Activated CD4-positive, alpha-beta T cell treated with anti-CD3 and anti-CD28 coated beads, Interleukin-2, Interleukin-6, amounts not matched to agents 100 ng/mL and 50 ng/mL, durations not matched to agents 16 hours and 8 hours (primary cell): ENCODE measurements at regions not wholly inside any gene's neighbourhood (a gene's known extent, or its start where the extent isn't known, plus 50 kb on each side); places are given as distances from the start of the nearest gene placed in this dataset.

Experiments used
- DNase-seq: peaks from one replicate; pipeline ENCODE4 v3.0.0-alpha.2; 2020

DNA sequence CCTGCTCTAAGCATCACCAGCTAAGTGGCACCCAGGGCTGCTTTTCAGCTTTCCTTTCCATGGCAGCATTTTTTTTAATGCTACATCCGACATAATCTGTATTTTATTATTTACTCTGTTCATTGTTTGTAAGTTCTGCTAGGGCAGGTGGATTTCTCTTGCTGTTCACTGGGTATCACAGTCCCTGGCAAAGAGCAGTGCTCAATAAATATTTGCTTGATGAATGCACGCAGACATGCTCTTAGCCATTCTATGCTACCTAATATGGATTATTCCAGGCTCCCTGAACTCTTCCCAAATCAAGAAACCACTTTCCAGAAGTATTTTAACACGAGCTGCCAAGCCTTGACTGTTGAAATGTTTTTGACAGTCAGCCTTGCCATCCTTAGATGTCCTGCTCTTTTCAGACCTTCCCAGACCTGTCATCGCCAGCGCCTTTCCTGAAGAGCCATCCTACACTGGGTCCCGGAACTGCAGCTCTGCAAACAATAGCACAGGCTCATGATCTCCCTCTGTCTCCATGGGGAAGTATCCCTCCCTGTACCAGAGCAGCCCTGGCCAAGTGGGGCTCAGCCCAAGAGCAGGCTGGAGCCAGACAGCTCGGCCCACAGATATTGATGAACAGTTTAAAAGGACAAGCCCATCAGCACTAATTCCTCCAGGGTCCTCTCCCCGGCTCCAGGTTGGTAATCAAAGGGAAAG is 136.5 kb upstream of the CDH4 start:
- DNase-seq, result no peak

DNA sequence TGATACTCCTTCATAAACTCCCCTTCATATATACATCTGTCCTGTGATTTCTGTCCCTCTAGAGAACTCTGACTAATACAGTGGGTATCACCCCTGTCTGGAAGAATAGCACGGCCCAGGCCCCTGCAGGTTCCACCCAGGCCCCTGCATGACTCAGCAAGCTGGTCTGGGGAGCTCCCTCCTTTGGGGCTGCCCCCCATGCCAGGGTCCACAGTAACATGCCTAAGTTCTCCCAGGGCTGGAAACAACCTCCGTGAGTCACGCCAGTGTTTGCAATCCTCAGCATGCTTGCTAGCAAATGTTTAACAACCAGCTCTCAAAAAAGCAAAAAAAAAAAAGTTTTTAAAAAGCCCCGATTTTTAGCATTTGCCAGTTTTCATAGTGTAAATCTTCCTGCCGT is 134.3 kb upstream of the CDH4 start:
- no peak for DNase-seq

DNA sequence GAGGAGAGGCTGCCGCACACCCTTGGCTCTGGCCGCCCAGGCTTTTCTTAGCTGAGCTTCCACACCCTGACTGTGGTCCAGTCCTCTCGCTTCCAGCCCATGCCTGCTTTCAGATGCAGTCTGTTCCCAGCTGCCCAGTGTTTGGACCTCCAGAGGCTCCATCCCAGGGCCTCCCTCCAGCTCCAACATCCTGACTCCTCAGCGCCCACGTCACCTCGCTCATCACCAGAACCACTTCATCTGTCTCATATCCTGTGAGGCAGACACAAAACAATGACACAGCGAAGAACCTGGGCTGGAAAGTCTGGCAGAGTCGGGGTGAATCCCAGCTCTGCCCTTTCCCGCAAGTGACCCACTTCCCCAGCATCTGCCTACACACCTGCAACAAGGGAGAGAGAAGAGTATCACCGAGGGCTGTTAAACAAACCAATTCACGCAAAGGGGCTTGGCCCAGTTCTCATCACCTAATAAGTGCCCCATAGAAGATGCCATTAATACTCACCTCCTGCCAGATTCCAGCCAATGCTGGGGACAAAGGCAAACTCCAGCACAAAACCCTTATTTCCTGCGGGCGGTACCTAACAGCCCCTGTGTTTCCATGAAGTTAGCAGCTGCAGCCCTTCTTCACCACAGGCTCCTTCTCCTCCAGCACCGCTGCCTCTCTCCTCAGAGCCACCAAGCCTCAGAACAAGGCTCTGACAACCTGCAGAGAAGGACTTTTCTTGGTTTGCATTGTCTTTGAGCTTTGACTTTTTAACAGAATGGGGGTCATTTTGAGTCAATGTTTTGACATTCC is 133.4 kb upstream of the CDH4 start:
- no peak for DNase-seq

DNA sequence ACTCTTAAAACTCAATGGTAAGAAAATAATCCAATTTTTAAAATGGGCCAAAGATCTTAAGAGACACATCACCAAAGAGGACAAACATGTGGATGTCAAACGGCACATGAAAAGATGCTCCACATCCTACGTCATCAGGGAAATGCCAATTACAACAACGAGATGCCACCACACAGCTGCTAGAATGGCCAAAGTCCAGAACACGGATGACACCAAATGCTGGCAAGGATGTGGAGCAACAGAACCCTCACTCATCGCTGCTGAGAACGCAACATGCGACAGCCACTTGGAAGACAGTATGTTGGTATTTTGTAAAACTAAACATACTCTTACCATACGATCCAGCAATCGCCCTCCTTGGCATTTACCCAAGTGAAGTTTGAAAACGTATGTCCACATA is 132.8 kb upstream of the CDH4 start:
- no peak for DNase-seq

DNA sequence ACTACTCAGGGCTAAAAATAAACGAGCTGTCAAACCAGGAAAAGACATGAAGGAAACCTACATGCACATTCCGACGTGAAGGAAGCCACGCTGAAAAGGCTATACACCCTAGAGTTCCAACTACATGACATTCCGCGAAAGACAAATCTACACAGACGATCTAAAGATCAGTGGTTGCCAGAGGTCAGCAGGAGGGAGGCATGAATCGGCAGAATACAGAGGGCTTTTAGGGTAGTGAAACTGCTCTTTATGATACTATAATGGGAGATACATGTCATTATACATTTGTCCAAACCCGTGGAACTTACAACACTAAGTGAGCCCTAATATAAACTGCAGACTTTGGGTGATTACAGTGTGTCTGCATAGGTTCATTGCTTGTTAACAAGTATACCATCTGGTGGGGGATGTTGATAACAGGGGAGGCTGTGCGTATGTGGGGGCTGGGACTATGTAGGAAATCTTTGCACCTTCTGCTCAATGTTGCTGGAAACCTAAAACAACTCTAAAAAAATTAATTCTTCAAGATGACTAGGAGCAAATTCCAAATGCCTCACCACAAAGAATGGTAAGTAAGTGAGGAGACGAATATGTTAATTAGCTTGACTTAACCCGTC is 132.2 kb upstream of the CDH4 start:
- no peak for DNase-seq

DNA sequence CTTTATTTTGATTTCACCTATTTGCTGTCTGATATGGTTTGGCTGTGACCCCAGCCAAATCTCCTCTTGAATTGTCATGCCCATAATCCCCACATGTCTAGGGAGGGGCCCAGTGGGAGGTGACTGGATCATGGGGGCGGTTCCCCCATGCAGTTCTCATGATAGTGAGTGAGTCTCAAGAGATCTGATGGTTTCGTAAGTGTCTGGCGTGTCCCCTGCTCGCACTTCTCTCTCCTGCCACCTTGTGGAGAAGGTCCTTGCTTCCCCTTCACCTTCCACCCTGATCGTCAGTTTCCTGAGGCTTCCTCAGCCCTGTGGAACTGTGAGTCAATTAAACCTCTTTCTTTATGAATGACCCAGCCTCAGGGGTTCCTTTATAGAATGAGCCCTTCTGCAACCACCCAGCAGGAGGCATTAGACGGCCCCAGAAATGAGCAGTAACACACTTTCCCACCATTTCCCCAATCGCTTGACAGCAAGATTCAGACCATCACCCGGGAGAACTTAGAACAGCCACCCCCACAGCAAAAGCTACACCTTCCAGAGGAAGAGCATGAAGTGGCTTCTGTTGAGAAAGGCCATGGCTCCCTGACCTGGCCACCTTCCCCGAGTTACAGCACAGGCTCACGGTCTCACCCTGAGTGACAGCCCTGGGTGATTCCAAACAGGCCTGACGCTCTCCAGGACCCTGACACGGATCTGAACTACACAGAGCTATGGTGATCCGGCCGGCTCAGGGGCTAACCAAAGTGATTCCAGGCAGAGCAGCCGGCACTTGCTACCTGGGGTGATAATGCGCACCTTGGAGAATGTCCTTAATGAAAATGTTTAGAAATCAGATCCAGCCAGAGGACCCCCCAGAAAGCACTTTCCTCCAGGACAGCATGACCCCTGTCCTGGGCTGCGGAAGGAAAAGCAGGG is 131.2 kb upstream of the CDH4 start:
- peak; percentile 57 for DNase-seq

DNA sequence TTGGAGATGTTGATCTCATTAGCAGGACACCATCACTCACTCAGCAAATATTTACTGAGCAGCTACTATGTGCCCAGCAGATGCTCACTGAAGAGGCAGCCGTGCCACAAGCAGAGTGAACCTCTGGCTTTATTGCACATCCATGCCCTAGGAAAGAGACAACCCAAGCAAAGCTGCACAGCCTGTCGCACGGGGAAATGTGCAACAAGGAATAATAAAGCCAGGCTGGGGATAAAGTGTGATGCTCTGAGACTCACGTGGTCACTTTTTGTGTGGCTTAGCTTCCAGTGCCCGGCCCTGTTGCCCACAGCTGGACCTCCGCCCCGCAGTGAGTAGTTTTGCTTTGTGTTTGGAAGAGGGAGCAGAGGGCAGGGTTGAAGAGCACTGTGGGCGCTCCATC is 130.4 kb upstream of the CDH4 start:
- DNase-seq, result no peak

DNA sequence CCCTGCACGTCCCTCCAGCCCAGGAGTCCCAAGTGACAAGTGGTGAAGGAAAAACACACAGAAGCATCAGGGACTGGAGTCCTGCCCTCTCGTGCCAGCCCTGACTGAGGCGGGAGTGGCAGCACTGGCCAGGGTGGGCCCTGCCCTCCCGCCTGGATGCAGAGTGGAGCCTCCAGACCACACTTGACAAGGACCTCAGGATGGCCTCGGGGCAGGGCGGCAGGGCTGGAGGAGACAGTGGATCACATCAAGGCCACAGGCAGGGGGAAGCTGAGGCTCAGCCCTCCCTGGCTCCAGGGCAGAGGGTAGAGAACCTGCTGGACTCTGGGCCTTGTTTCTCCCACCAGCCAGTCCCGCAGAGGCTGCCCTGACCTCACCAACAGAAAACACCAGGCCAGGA is 128.8 kb upstream of the CDH4 start:
- DNase-seq, result no peak

DNA sequence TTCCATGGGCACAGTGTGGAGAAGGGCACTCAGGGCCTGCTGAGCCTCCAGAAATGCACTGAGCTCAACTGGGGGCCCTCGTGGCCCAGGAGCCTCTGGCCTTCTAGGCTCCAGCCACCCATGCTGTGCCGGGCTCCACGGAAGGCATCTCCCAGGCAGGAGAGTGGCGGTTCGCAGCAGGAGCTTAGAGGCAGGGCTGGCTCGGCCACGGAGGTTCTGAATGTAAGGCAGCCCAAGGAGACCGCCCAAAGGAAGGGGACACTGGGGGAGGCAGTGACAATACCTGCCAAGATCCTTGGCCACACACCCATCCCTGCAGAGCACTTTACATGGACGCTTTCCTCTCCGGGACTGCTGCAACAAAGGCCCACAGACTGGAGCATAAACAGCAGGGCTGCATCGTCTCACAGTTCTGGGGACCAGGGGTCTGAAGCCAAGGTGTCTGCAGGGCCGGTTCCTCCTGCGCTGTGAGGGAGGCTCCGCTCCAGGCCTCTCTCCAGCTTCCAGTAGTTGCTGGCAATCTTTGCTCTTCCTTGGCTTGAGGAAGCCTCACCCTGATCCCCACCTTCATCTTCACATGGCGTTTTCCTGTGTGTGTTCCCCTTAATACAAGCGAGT is 128.2 kb upstream of the CDH4 start:
- no peak for DNase-seq

DNA sequence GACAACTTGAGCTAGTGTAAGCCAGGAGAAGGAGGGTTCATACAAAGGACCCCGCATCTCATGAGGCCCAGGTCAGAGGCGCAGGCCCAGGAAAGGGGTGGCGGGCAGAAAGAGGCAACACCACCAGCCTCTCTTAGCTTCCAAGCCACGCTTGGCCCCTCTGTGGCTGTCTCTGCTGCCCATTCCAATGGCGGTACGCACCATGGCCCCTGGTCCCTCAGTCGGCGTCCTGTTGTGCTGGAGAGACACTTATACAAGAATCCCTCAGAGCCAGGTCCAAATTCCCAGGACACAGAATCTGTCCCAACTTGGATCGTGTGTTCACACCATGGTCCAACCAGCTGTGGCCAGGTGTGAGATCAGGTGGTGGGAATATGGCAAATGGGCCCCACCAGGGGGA is 127.0 kb upstream of the CDH4 start:
- DNase-seq, result no peak

DNA sequence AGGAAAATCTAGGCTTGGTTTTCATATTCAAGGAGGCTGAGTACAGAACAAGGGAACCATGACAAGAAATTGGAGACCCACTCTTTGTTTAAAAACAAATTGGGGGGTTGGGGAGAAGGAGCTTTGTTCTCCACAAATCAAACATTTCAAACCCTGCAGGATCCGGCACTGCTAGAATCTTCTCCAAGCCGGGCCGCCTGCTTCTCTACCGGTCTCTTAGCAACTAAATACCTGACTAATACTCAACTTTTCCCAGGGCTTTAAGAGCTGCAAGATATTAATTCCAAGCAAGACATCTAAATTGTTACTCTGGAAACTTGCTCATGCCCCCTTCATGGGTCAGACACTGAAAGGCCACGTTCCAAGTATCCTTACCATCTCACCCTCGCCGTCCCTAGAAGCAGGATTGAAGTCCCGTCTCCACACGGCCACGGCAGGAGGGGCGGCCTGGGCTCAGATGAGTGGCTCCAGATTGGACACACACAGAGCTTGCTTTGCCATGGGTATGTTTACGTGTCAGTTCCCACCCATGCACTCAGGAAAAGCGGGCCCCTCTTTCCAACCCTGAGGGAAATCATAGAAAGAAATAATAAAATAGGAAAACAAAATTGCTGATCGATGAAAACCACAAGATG is 126.4 kb upstream of the CDH4 start:
- no peak for DNase-seq

DNA sequence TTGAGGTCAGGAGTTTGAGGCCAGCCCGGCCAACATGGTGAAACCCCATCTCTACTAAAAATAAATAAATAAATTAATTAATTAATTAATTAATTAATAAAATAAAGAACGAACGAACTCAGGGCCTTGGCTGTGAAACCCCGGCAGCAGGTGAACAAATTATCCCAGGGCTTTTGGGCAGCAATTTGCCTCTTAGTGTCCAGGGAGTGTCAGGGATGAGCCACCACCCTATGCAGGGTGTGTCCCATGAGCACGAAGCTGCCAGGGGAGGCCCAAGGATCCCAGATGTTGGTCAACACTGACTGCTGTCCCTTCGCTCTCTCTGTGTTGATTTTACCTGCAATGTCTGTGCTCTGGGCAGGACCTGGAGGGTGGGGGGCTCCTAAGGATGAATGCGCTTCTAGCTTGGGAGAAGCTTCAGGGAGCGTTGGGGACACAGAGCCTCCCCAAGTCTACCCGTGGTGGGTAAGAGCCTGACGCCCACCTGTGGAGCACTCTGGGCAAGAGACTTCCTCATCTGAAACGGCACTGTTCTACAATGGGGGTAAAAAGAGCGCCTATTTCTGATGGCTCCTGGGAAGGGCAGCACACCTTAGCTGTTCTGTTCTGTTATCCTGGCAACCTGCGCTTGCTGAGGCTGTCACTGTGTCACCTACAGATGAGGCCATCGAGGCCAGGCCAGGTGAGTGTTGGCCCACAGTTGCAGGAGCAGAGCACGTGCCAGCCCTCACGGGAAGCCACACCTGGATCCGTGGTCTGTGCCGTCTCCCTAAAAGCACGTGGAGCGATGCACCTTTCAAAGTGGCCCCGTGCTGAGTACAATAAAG is 125.5 kb upstream of the CDH4 start:
- no peak for DNase-seq

DNA sequence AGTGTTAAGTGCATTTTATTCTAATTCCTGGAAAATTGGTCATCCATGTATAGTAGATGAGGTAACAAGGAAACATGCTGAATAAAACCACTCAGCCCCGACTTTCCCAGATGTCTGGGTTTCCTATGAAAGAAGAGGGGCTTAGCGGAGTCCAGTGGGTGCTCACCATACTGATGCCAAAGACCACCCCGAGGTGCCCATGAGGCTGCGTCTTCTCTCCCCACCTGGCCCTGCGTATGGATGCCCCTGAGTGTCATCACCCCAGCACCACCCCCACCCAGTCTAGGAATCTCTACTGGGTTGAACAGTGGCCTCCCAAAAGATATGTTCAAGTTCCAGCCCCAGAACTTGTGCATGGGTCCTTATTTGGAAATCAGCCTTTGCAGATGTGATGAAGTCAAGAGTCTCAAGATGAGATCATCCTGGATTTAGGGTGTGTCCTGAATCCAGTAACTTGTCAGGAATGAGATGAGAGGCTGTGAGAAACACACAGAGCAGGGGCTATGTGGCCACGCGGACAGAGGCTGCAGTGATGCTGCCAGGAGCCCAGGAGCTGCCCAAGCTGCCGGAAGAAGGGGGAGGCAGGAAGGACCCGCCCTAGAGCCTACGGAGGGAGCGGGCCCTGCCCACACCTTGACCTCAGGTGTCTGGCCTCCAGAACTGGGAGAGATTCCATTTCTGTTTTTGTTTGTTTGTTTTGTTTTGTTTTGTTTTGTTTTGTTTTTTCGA is 124.6 kb upstream of the CDH4 start:
- DNase-seq, result no peak

DNA sequence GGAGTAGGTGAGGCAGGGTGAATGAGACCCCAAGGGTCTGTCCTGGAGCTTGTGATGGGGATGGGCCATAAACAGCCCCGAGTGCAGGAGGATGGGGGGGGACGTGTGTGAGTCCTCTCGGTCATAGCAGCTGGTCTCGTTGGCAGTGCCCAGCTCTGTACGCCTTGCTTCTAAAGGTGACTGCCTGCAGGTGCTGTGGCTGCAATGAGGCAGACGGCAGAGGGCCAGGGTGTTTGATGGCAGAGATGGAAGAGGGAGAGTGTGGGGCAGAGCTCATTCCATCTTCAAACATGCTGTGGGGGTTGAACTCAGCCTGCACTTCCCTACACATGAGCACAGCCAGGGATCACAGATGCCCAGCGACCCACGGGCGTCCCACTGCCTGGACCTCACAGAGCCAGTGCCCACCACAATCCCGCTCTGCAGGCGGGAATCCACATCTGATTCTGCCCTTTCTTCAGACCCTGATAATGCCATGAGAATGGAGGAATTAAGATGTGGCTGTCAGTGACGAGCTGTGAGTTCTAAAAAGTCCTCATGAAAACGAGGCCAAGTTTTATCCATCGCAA is 123.3 kb upstream of the CDH4 start:
- DNase-seq, result no peak

DNA sequence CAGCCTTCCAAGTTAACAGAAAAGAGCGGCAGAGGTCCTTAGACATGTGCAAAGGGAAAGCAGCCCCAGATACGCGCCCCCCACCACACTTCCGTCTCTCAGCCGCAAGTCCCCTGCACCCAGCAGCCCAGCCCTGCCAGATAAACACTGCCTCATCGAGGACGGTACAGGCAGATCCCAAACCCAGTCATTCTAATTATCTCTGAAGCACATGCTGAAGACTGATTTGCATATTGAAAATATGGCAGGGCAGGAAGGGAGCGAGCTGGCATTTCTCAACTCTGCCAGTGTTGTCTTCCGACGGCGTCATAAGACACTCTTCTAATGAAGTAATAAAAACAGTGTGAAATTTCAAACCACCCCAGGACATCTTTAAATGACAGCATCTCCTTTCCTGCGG is 122.8 kb upstream of the CDH4 start:
- DNase-seq, result no peak

DNA sequence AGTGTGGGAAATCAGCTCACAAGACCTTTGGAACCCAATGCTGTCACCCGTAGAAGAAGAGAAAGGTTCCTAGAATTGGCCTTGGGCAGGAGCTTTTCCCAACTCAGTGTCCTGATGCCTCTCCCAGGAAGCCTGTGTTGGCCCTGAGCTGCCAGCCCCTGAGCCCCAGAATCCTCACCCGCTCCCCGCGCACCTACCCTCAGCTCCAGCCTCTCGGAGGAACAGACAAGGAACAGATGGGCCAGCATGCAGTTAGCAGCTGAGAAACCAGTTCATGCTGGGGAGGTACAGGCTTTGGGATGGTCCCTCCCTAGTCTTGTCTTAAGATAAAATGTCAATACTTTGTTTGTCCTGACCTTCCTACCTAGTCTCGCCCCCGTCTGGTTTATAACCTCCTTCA is 121.9 kb upstream of the CDH4 start:
- no peak for DNase-seq

DNA sequence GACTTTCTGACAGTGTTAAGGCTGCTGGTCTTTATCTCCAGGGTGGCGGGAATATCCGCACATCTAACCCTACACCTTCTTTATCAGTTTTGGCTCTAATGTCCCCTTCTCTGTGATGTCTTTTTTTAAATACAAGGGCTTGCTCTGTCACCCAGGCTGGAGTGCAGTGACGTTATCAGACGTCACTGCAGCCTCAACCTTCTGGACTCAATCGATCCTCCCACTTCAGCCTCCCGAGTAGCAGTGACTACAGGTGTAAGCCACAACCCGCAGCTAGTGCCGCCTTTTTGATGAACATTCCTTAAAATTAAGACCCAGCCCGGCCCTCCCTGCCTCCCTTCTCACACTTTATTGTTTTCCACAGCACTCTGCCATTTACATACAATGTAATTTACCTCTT is 120.1 kb upstream of the CDH4 start:
- DNase-seq, result no peak

DNA sequence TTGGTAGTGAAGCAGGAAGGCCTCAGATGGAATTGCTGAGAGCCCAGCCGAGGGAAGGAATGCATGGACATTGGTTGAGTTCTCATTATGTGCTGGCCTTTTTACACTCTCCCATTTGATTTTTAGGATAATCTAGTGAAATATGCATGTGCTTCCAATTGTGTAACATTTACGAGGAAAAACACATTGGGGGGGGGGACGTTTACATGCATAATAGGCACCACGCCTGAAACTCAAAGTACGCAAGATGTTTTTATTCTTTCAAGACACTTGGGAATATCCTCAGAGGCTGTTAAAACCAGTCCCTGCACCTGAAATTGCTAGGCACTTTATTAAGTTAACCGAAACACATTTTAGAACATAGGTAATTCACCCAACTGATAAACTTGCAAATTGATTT is 118.5 kb upstream of the CDH4 start:
- no peak for DNase-seq

DNA sequence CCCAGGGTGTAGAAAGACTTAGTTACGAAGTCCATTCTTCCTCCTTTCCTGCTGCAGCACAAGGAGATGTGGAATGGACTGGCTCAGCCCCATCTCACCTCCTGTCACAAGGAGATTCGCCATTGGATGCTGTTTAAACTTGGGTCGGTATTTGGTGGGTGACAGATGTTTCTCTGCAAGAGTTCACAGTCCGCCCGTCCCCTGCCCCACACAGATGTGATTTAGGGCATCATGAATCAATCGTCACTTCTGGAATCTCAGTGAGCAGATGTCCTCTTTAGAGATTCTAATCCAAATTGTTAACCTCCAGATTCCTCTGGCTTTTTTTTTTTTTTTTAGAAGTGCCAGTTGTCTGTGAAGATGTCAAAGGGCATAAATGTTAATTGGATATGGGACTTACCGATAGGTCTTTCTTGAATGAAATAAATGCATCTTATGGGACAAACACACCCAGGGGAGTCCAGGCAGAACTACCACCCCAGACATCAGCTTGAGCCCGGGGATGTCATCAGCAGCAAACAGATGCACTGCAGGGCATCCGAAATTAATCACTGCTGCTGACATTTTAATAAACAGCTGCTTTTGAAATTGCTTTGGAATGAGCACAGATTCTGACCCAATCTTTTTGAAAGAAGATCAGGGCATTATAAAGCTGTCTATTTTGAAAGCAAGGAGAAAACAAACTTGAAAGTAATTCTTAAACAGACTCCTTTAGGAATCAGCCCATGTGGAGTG is 117.6 kb upstream of the CDH4 start:
- DNase-seq, result no peak

DNA sequence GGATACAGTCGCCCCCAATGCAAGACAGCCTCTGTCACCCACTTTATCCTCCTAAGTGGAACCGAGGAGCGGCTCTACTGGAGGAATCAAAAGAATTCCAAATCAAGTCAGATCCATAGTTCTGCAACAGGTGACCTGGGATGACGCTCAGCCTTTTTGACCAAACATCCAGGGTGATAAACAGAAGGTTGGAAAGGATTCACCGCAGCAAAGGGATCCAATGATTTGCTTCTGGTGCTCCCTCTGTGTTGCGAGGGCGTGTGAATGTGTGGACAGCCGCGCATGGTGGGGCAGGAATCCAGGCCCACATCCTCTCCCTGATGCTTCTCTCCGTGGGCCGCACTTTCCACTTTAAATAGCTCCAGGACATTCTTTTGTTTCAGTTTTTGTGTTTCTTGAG is 116.8 kb upstream of the CDH4 start:
- no peak for DNase-seq
